Loucy (cell line): ENCODE measurements at regions not wholly inside any gene's neighbourhood (a gene's known extent, or its start where the extent isn't known, plus 50 kb on each side); places are given as distances from the start of the nearest gene placed in this dataset.
A peak's percentile ranks its signal among the peaks of the same experiment; 100 is the strongest.
"Not testable (repeated sequence)": the region's sequence is repeated elsewhere in the genome, so short reads cannot be mapped to it uniquely, and the experiment has no call there.

ENCODE experiments used
- H2AFZ ChIP-seq: fragments of 200-600 bp; sonication (generic); 2 replicates; pipeline ENCODE4 v1.6.0; 2016; ENCODE audit warnings: antibody characterized with exemption, mild to moderate bottlenecking, low read length, moderate library complexity
- H3F3A ChIP-seq: fragments of 200-600 bp; 2 replicates; pipeline ENCODE4 v1.6.0; 2016; ENCODE audit warnings: antibody characterized with exemption, low read depth, mild to moderate bottlenecking
- H3K27me3 ChIP-seq: fragments of 200-600 bp; sonication (generic); 2 replicates; pipeline ENCODE4 v1.6.1; 2014; ENCODE audit warnings: low read length, mild to moderate bottlenecking; ENCODE audit not compliant: insufficient read depth, poor library complexity, severe bottlenecking
- H3K36me3 ChIP-seq: fragments of 200-600 bp; sonication (generic); 2 replicates; pipeline ENCODE4 v1.6.1; 2016; ENCODE audit warnings: low read length; ENCODE audit not compliant: insufficient read depth
- H3K4me1 ChIP-seq: fragments of 200-600 bp; sonication (generic); 2 replicates; pipeline ENCODE4 v1.5.1; 2014; ENCODE audit warnings: low read length, mild to moderate bottlenecking; ENCODE audit not compliant: insufficient read depth, poor library complexity, severe bottlenecking
- H3K4me2 ChIP-seq: fragments of 200-600 bp; sonication (generic); 2 replicates; pipeline ENCODE4 v1.6.0; 2014; ENCODE audit warnings: antibody characterized with exemption, low read length, low read depth, mild to moderate bottlenecking; ENCODE audit not compliant: poor library complexity, severe bottlenecking
- H3K4me3 ChIP-seq: fragments of 200-600 bp; sonication (generic); 2 replicates; pipeline ENCODE4 v1.5.1; 2014; ENCODE audit warnings: low read length, mild to moderate bottlenecking, mixed read lengths; ENCODE audit not compliant: poor library complexity, severe bottlenecking
- H3K79me2 ChIP-seq: fragments of 200-600 bp; sonication (generic); 2 replicates; pipeline ENCODE4 v1.6.1; 2014; ENCODE audit warnings: low read length; ENCODE audit not compliant: insufficient read depth
- H3K9ac ChIP-seq: fragments of 200-600 bp; sonication (generic); 2 replicates; pipeline ENCODE4 v1.6.0; 2014; ENCODE audit warnings: mild to moderate bottlenecking, low read depth, low read length, moderate library complexity; ENCODE audit not compliant: poor library complexity, severe bottlenecking
- H3K9me2 ChIP-seq: fragments of 200-600 bp; sonication (generic); replicated peaks from 2 replicates; pipeline ENCODE4 v1.6.1; 2016; ENCODE audit warnings: low read depth, low read length, mixed read lengths
- H3K9me3 ChIP-seq: fragments of 200-600 bp; sonication (generic); 2 replicates; pipeline ENCODE4 v1.6.1; 2014; ENCODE audit warnings: mild to moderate bottlenecking, antibody characterized with exemption, low read length, low read depth; ENCODE audit not compliant: insufficient read depth
- H4K20me1 ChIP-seq: fragments of 200-600 bp; sonication (generic); 2 replicates; pipeline ENCODE4 v1.6.0; 2014; ENCODE audit warnings: antibody characterized with exemption, low read length, mild to moderate bottlenecking; ENCODE audit not compliant: insufficient read depth, poor library complexity, severe bottlenecking
- CTCF ChIP-seq: fragments of 200-600 bp; sonication (generic); conservative IDR thresholded peaks from 2 replicates; pipeline ENCODE4 v1.5.1; 2014; ENCODE audit warnings: mild to moderate bottlenecking, antibody characterized with exemption, low read length
- EZH2phosphoT487 ChIP-seq: fragments of 200-600 bp; IDR thresholded peaks from 2 replicates; pipeline ENCODE4 v1.6.1; 2018; ENCODE audit warnings: antibody characterized with exemption, mild to moderate bottlenecking, moderate library complexity, borderline replicate concordance

- H3K4me1 ChIP-seq: peaks cover 23% of the 10 kb centered on the region
- H4K20me1 ChIP-seq: no peaks in the 10 kb centered on the region
- no peaks in the 10 kb centered on the region for H3K9me3 ChIP-seq
- H3K9ac ChIP-seq: no peak overlapping the region
- H3K36me3 ChIP-seq: no peaks in the 10 kb centered on the region
- no peak overlapping the region for H3K4me3 ChIP-seq
- H3F3A ChIP-seq: no peaks in the 10 kb centered on the region
- H3K9me2 ChIP-seq: no peaks in the 10 kb centered on the region
- H3K27me3 ChIP-seq: no peaks in the 10 kb centered on the region
- no peak for TF ChIP-seq CTCF
- no peak for TF ChIP-seq EZH2phosphoT487
- no peaks in the 10 kb centered on the region for H3K79me2 ChIP-seq
- no peak overlapping the region for H2AFZ ChIP-seq
- no peak overlapping the region for H3K4me2 ChIP-seq
Observed at GRCh38 chr3:72033666-72034428, 248.9 kb upstream of the PROK2 start.

- H3K9ac ChIP-seq: no peak overlapping the region
- no peaks in the 10 kb centered on the region for H3K9me3 ChIP-seq
- TF ChIP-seq EZH2phosphoT487 (no peak), CTCF (no peak)
Observed at GRCh38 chr3:72032441-72033135, 247.6 kb upstream of the PROK2 start.

GRCh38 chr3:72031581-72031980, 246.6 kb upstream of the PROK2 start:
- Histone ChIP-seq H3K4me3 (no peak overlapping the region), H3K4me2 (peak overlapping the region; percentile 36), H3F3A (no peaks in the 10 kb centered on the region), H3K9me2 (no peaks in the 10 kb centered on the region), H3K27me3 (no peaks in the 10 kb centered on the region), H4K20me1 (no peaks in the 10 kb centered on the region), H3K79me2 (no peaks in the 10 kb centered on the region), H2AFZ (no peak overlapping the region), H3K9ac (no peak overlapping the region), H3K4me1 (peaks cover 23% of the 10 kb centered on the region), H3K36me3 (no peaks in the 10 kb centered on the region), H3K9me3 (no peaks in the 10 kb centered on the region)
- TF ChIP-seq EZH2phosphoT487 (no peak), CTCF (peak; percentile 35)

More at GRCh38 chr3:72032441-72033135, 247.6 kb upstream of the PROK2 start:
- no peaks in the 10 kb centered on the region for H3F3A ChIP-seq
- H3K27me3 ChIP-seq: no peaks in the 10 kb centered on the region
- H3K36me3 ChIP-seq: no peaks in the 10 kb centered on the region
- H3K4me3 ChIP-seq: no peak overlapping the region
- H4K20me1 ChIP-seq: no peaks in the 10 kb centered on the region
- peak overlapping the region; percentile 36 for H3K4me2 ChIP-seq
- peak overlapping the region; percentile 74 for H2AFZ ChIP-seq
- no peaks in the 10 kb centered on the region for H3K79me2 ChIP-seq
- peaks cover 23% of the 10 kb centered on the region for H3K4me1 ChIP-seq
- no peaks in the 10 kb centered on the region for H3K9me2 ChIP-seq

GRCh38 chr3:72030296-72030695, 245.3 kb upstream of the PROK2 start:
- H4K20me1 ChIP-seq, H3F3A ChIP-seq, H3K27me3 ChIP-seq, H2AFZ ChIP-seq, H3K9ac ChIP-seq, H3K9me2 ChIP-seq, H3K79me2 ChIP-seq, H3K36me3 ChIP-seq, H3K9me3 ChIP-seq, H3K4me3 ChIP-seq, H3K4me2 ChIP-seq: not testable (repeated sequence)
- peaks cover 23% of the 10 kb centered on the region for H3K4me1 ChIP-seq

- not testable (repeated sequence) for H3K9ac ChIP-seq, H4K20me1 ChIP-seq, H3K4me2 ChIP-seq, H3K36me3 ChIP-seq, H3K9me3 ChIP-seq, H2AFZ ChIP-seq, H3K9me2 ChIP-seq, H3K27me3 ChIP-seq, H3K4me3 ChIP-seq, H3K79me2 ChIP-seq, H3F3A ChIP-seq
- H3K4me1 ChIP-seq: peaks cover 23% of the 10 kb centered on the region
Observed at GRCh38 chr3:72028726-72029125, 243.8 kb upstream of the PROK2 start.
